IPS-NIHi7 (cell line): ENCODE measurements at regions not wholly inside any gene's neighbourhood (a gene's known extent, or its start where the extent isn't known, plus 50 kb on each side); places are given as distances from the start of the nearest gene placed in this dataset.
"Not testable (repeated sequence)": the region's sequence is repeated elsewhere in the genome, so short reads cannot be mapped to it uniquely, and the experiment has no call there.

Source experiments
- DNase-seq: peaks from one replicate; pipeline ENCODE4 v3.0.0; 2012; ENCODE audit warnings: mixed read lengths; ENCODE audit errors: extremely low spot score

DNA sequence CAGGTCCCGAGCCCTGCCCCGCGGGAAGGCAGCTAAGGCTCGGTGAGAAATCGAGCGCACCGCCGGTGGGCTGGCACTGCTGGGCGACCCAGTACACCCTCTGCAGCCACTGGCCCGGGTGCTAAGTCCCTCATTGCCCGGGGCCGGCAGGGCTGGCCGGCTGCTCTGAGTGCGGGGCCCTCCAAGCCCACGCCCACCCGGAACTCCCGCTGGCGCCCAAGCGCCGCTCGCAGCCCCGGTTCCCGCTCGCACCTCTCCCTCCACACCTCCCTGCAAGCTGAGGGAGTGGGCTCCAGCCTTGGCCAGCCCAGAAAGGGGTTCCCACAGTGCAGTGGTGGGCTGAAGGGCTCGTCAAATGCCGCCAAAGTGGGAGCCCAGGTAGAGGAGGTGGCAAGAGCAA, 63.2 kb upstream of the IER3 start:
- not testable (repeated sequence) for DNase-seq

GRCh38 chr6:30806581-30807183, 62.3 kb upstream of the IER3 start:
- DNase-seq, result no peak

- DNase-seq, result no peak
These were observed 60.0 kb upstream of the IER3 start for GRCh38 chr6:30804333-30804732.

DNA sequence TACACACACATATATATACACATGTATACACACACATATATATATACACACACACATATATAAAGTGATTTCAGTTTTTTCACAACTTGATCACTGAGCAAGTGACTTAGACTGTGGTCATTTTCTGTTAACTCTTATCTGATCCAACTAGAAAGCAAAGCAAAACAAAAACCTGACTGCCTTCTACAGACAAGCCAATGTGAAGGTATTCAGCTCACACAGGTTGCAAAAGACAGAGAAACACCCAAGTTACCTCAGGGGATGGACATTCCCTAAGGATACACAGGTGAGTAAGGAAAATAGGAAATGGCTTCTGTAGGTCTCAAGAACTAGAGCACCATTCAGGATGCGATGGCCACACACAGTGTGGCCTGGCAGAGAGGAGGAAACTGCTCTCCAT, 58.4 kb upstream of the IER3 start:
- no peak for DNase-seq

GRCh38 chr6:30801950-30802349, 57.6 kb upstream of the IER3 start:
- no peak for DNase-seq

- DNase-seq, result no peak
These were observed 56.5 kb upstream of the IER3 start for GRCh38 chr6:30800871-30801270.

DNA sequence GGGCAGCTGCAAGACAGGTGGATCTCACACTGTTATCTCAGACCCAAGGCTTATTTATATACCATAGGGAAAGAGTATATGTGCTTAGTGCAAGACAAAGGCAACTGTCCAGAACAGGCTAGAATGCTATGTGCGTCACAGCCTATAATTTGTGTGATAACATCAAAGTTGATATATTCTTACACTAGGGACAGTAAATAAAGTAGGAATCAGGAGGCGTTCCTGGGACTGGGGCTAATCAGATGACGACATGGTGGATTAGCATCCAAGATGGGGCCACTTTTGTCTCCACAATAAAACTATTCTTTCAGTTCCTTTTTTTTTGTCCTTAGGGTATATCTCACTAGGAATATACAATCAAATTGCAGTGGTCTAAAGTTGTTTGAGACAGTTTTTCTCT, 54.9 kb upstream of the IER3 start:
- no peak for DNase-seq

GRCh38 chr6:30798494-30798893, 54.1 kb upstream of the IER3 start:
- no peak for DNase-seq

GRCh38 chr6:30795549-30796293, 51.4 kb upstream of the IER3 start:
- no peak for DNase-seq
